ENCODE measurements at regions not wholly inside any gene's neighbourhood (a gene's known extent, or its start where the extent isn't known, plus 50 kb on each side); places are given as distances from the start of the nearest gene placed in this dataset.

GRCh38 chr3:72041511-72041910 lies 256.6 kb upstream of the PROK2 start:
- CTCF ChIA-PET: no interaction called here
- Mint-ChIP-seq H3K27me3 (peaks cover 7% of the 10 kb centered on the region), H3K36me3 (ENCODE audit: low read depth) (no peaks in the 10 kb centered on the region), H3K4me3 (no peak overlapping the region), H3K9me3 (peaks cover 2% of the 10 kb centered on the region), H3K4me1 (no peaks in the 10 kb centered on the region), H3K27ac (no peak overlapping the region)
- intact Hi-C loops (cut with micrococcal nuclease): no loop called here
- TF ChIP-seq, protein P1, sequence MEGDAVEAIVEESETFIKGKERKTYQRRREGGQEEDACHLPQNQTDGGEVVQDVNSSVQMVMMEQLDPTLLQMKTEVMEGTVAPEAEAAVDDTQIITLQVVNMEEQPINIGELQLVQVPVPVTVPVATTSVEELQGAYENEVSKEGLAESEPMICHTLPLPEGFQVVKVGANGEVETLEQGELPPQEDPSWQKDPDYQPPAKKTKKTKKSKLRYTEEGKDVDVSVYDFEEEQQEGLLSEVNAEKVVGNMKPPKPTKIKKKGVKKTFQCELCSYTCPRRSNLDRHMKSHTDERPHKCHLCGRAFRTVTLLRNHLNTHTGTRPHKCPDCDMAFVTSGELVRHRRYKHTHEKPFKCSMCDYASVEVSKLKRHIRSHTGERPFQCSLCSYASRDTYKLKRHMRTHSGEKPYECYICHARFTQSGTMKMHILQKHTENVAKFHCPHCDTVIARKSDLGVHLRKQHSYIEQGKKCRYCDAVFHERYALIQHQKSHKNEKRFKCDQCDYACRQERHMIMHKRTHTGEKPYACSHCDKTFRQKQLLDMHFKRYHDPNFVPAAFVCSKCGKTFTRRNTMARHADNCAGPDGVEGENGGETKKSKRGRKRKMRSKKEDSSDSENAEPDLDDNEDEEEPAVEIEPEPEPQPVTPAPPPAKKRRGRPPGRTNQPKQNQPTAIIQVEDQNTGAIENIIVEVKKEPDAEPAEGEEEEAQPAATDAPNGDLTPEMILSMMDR (IDR thresholded peaks at IDR 0.05): no peak
- ATAC-seq (ENCODE audit: low read depth) (no peak), DNase-seq (no peak)
- POLR2A ChIA-PET: no interaction called here

GRCh38 chr3:72041076-72041475 lies 256.1 kb upstream of the PROK2 start:
- DNase-seq (no peak), ATAC-seq (ENCODE audit: low read depth) (no peak)
- POLR2A ChIA-PET: no interaction called here
- H3K9me3 Mint-ChIP-seq: peaks cover 2% of the 10 kb centered on the region
- H3K4me1 Mint-ChIP-seq: no peaks in the 10 kb centered on the region
- H3K27me3 Mint-ChIP-seq: peaks cover 7% of the 10 kb centered on the region
- CTCF ChIA-PET: no interaction called here
- H3K4me3 Mint-ChIP-seq: no peak overlapping the region
- H3K27ac Mint-ChIP-seq: no peak overlapping the region
- TF ChIP-seq, protein P1 (IDR thresholded peaks at IDR 0.05): no peak
- H3K36me3 Mint-ChIP-seq (ENCODE audit: low read depth): no peaks in the 10 kb centered on the region
- intact Hi-C loops (cut with micrococcal nuclease): no loop called here

GRCh38 chr3:72039677-72040076 lies 254.7 kb upstream of the PROK2 start:
- Mint-ChIP-seq H3K4me3 (no peak overlapping the region), H3K36me3 (ENCODE audit: low read depth) (no peaks in the 10 kb centered on the region), H3K27me3 (peaks cover 7% of the 10 kb centered on the region), H3K27ac (no peak overlapping the region), H3K9me3 (peaks cover 2% of the 10 kb centered on the region), H3K4me1 (peaks cover 6% of the 10 kb centered on the region)
- CTCF ChIA-PET: no interaction called here
- DNase-seq (no peak), ATAC-seq (ENCODE audit: low read depth) (no peak)
- intact Hi-C loops (cut with micrococcal nuclease): no loop called here
- POLR2A ChIA-PET: no interaction called here
- TF ChIP-seq, protein P1 (IDR thresholded peaks at IDR 0.05): no peak

- no peak overlapping the region for H3K4me3 Mint-ChIP-seq
- no peak overlapping the region for H3K27ac Mint-ChIP-seq
- ChIA-PET POLR2A (no interaction called here), CTCF (no interaction called here)
- H3K9me3 Mint-ChIP-seq: peaks cover 2% of the 10 kb centered on the region
- H3K27me3 Mint-ChIP-seq: peaks cover 7% of the 10 kb centered on the region
- H3K4me1 Mint-ChIP-seq: peaks cover 27% of the 10 kb centered on the region
- no peaks in the 10 kb centered on the region for H3K36me3 Mint-ChIP-seq (ENCODE audit: low read depth)
- TF ChIP-seq, protein P1 (IDR thresholded peaks at IDR 0.05): no peak
- ATAC-seq (ENCODE audit: low read depth) (no peak), DNase-seq (no peak)
- intact Hi-C loops (cut with micrococcal nuclease): no loop called here
Measured at GRCh38 chr3:72036899-72037298, 252.0 kb upstream of the PROK2 start.

GRCh38 chr3:72035606-72036005 lies 250.7 kb upstream of the PROK2 start:
- intact Hi-C loops (cut with micrococcal nuclease): no loop called here
- POLR2A ChIA-PET: no interaction called here
- H3K9me3 Mint-ChIP-seq: peaks cover 2% of the 10 kb centered on the region
- no peak overlapping the region for H3K27ac Mint-ChIP-seq
- no peaks in the 10 kb centered on the region for H3K36me3 Mint-ChIP-seq (ENCODE audit: low read depth)
- CTCF ChIA-PET: no interaction called here
- TF ChIP-seq, protein P1 (IDR thresholded peaks at IDR 0.05): no peak
- ATAC-seq (ENCODE audit: low read depth) (no peak), DNase-seq (no peak)
- no peak overlapping the region for H3K4me3 Mint-ChIP-seq
- peaks cover 28% of the 10 kb centered on the region for H3K4me1 Mint-ChIP-seq
- peaks cover 7% of the 10 kb centered on the region for H3K27me3 Mint-ChIP-seq
